PC-9 (cell line): ENCODE measurements at regions not wholly inside any gene's neighbourhood (a gene's known extent, or its start where the extent isn't known, plus 50 kb on each side); places are given as distances from the start of the nearest gene placed in this dataset.

ENCODE experiments used
- BruUV-seq: library from RNA; stranded (reverse); fragments of 400-500 nt; replicated peaks from 2 replicates; lab custom pipeline; 2021; lab: Mats Ljungman, UMichigan
- CTCF ChIA-PET: fragments of 300-600 bp; sonication (Branson Sonifier 250); formaldehyde crosslinking; loops from one replicate; lab custom pipeline; 2022; ENCODE audit warnings: antibody characterized with exemption; lab: Charles Lee
- POLR2A ChIA-PET: fragments of 300-600 bp; sonication (Branson Sonifier 250); formaldehyde crosslinking; loops from one replicate; lab custom pipeline; 2022; ENCODE audit warnings: antibody characterized with exemption; ENCODE audit not compliant: unreplicated experiment; lab: Charles Lee
- DNase-seq, 2 experiments: peaks; one replicate each; pipeline versions ENCODE4 v3.0.0 to v3.0.0-alpha.2; 2015 to 2022; ENCODE audit warnings: mixed read lengths in 1 of 2
- H2AFZ ChIP-seq: fragments of 200-600 bp; sonication (generic); 2 replicates; pipeline ENCODE4 v1.8.1; 2017; ENCODE audit warnings: antibody characterized with exemption
- H3F3A ChIP-seq: fragments of 200-600 bp; sonication (generic); 2 replicates; pipeline ENCODE4 v1.8.1; 2017; ENCODE audit warnings: antibody characterized with exemption, mild to moderate bottlenecking, low read depth; ENCODE audit not compliant: insufficient read depth
- H3K27ac ChIP-seq: fragments of 200-600 bp; sonication (generic); 2 replicates; pipeline ENCODE4 v1.6.1; 2016; ENCODE audit warnings: mixed run types
- H3K27me3 ChIP-seq: fragments of 200-600 bp; sonication (generic); 2 replicates; pipeline ENCODE4 v1.6.1; 2016; ENCODE audit warnings: low read depth, mixed run types; ENCODE audit not compliant: insufficient read depth
- H3K36me3 ChIP-seq: fragments of 200-600 bp; sonication (generic); 2 replicates; pipeline ENCODE4 v1.6.1; 2016; ENCODE audit warnings: low read depth, mixed run types
- H3K4me1 ChIP-seq: fragments of 200-600 bp; sonication (generic); replicated peaks from 2 replicates; pipeline ENCODE4 v1.6.1; 2016; ENCODE audit warnings: mixed run types; ENCODE audit not compliant: insufficient read depth
- H3K4me2 ChIP-seq: fragments of 200-600 bp; sonication (generic); 2 replicates; pipeline ENCODE4 v1.6.1; 2017; ENCODE audit warnings: mixed run types
- H3K4me3 ChIP-seq: fragments of 200-600 bp; sonication (generic); 2 replicates; pipeline ENCODE4 v1.6.1; 2016; ENCODE audit warnings: mixed run types
- H3K79me2 ChIP-seq: fragments of 200-600 bp; sonication (generic); 2 replicates; pipeline ENCODE4 v1.6.1; 2017; ENCODE audit warnings: low read depth, mixed run types
- H3K9me2 ChIP-seq: fragments of 200-600 bp; sonication (generic); 2 replicates; pipeline ENCODE4 v1.8.1; 2017; ENCODE audit warnings: mild to moderate bottlenecking; ENCODE audit not compliant: insufficient read depth
- H3K9me3 ChIP-seq: fragments of 200-600 bp; sonication (generic); 2 replicates; pipeline ENCODE4 v1.8.1; 2016; ENCODE audit warnings: low read depth; ENCODE audit not compliant: insufficient read depth
- H4K20me1 ChIP-seq: fragments of 200-600 bp; sonication (generic); 2 replicates; pipeline ENCODE4 v1.8.1; 2017; ENCODE audit not compliant: insufficient read depth
- EZH2 ChIP-seq: fragments of 200-600 bp; sonication (generic); IDR thresholded peaks from 2 replicates; pipeline ENCODE4 v1.8.0; 2017; ENCODE audit warnings: antibody characterized with exemption, low read depth
- intact Hi-C: fragments of 100-400 bp; cut with micrococcal nuclease; formaldehyde crosslinking; loops from one replicate; pipeline ENCODE4 v1.10.0; 2022; ENCODE audit not compliant: unreplicated experiment
- TF ChIP-seq, protein P1 (sequence below): fragments of 200-600 bp; sonication (generic); conservative IDR thresholded peaks from 2 replicates; pipeline ENCODE4 v1.6.1; 2017; ENCODE audit warnings: mixed run types, antibody characterized with exemption, mild to moderate bottlenecking, moderate library complexity

DNA sequence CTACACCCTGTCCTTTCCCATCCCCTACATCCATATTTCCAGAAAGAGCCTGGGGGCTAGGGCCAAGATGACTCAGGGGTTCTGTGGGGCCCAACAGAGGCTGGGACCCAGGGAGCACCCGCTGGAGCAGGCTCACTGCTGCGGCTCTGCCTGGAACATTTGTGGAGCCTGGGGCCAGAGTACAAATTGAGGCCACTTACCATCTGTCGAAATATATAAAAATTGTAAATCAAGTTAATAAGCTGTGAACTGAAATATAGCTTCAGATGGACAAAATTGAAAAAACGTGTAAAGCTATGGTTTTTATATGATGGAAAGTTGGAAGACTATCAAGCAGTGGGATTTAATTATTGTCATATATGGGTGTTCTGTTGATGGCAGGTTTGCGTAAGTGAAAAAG lies 82.9 kb upstream of the ATXN1 start:
- no TSS peak for BruUV-seq
- intact Hi-C loops, result no loop called here

DNA sequence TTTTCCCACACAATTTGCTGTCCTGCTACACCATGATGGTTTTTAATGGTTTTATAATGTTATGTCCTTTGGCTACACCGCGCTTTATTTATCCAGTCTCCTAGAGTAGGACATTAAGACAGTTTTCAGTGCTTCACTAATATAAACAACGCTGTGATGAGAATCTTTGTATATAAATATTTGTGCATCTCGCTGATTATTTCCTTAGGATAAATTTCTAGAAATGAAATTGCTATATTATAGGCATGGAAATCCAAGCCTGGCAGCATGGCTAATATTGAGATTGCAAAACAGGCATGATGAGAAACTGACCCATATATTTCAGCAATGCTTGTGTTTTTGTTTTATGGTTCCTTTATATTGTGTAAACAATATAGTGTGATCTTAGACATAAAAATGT lies 81.4 kb upstream of the ATXN1 start:
- peaks cover 6% of the 10 kb centered on the region for H3K4me1 ChIP-seq
- DNase-seq, result no peak
- H3K9me2 ChIP-seq, result no peaks in the 10 kb centered on the region
- no peaks in the 10 kb centered on the region for H3K27me3 ChIP-seq
- BruUV-seq, result no TSS peak
- intact Hi-C loops, result no loop called here
- POLR2A ChIA-PET, result no interaction called here
- no peaks in the 10 kb centered on the region for H3K79me2 ChIP-seq
- no peak overlapping the region for H3K4me3 ChIP-seq
- TF ChIP-seq, protein P1, sequence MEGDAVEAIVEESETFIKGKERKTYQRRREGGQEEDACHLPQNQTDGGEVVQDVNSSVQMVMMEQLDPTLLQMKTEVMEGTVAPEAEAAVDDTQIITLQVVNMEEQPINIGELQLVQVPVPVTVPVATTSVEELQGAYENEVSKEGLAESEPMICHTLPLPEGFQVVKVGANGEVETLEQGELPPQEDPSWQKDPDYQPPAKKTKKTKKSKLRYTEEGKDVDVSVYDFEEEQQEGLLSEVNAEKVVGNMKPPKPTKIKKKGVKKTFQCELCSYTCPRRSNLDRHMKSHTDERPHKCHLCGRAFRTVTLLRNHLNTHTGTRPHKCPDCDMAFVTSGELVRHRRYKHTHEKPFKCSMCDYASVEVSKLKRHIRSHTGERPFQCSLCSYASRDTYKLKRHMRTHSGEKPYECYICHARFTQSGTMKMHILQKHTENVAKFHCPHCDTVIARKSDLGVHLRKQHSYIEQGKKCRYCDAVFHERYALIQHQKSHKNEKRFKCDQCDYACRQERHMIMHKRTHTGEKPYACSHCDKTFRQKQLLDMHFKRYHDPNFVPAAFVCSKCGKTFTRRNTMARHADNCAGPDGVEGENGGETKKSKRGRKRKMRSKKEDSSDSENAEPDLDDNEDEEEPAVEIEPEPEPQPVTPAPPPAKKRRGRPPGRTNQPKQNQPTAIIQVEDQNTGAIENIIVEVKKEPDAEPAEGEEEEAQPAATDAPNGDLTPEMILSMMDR, result no peak
- no peak for TF ChIP-seq EZH2
- no peak overlapping the region for H3K4me2 ChIP-seq
- CTCF ChIA-PET, result no interaction called here
- no peak overlapping the region for H2AFZ ChIP-seq
- H3K27ac ChIP-seq, result no peak overlapping the region
- no peaks in the 10 kb centered on the region for H4K20me1 ChIP-seq
- peaks cover 5% of the 10 kb centered on the region; the same call in 1 of the 2 replicates for H3K9me3 ChIP-seq
- no peaks in the 10 kb centered on the region for H3K36me3 ChIP-seq
- no peaks in the 10 kb centered on the region for H3F3A ChIP-seq

More for the DNA sequence above, 82.9 kb upstream of the ATXN1 start:
- Histone ChIP-seq H3K36me3 (no peaks in the 10 kb centered on the region), H3K27ac (no peak overlapping the region), H3K4me1 (peaks cover 21% of the 10 kb centered on the region), H3K79me2 (no peaks in the 10 kb centered on the region), H3F3A (peaks cover 14% of the 10 kb centered on the region), H3K4me2 (no peak overlapping the region), H3K27me3 (no peaks in the 10 kb centered on the region), H2AFZ (no peak overlapping the region), H3K9me3 (peaks cover 5% of the 10 kb centered on the region; the same call in 1 of the 2 replicates), H3K4me3 (no peak overlapping the region), H3K9me2 (no peaks in the 10 kb centered on the region), H4K20me1 (no peaks in the 10 kb centered on the region)
- CTCF ChIA-PET, result no interaction called here
- no peak for DNase-seq
- no peak for TF ChIP-seq EZH2
- TF ChIP-seq, protein P1, result no peak
- POLR2A ChIA-PET, result no interaction called here

DNA sequence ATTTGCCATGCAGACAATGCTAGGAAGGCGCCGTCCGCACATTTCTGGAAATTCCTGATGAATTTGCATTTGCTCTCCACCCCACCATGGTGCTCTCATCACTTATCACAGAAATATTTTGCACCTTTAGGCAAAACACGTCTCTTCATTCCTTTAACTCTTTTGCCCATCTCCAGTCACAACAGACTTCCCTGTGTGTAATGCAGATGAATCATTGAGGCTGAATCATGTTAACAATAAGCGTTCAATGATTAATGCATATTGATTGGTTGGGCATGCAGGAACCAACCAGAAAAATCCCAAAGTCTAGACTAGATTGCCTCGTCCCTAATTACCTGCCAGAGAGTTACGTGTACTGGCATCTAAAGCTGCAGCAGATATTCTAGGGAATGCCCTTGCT lies 80.0 kb upstream of the ATXN1 start:
- BruUV-seq, result no TSS peak
- H3K4me1 ChIP-seq, result no peaks in the 10 kb centered on the region
- no peaks in the 10 kb centered on the region for H3K36me3 ChIP-seq
- DNase-seq, result no peak
- no peaks in the 10 kb centered on the region for H3K27me3 ChIP-seq
- no peaks in the 10 kb centered on the region for H3K79me2 ChIP-seq
- no peak overlapping the region for H3K4me2 ChIP-seq
- no peaks in the 10 kb centered on the region for H3F3A ChIP-seq
- H3K9me3 ChIP-seq, result peaks cover 5% of the 10 kb centered on the region; the same call in 1 of the 2 replicates
- intact Hi-C loops, result no loop called here
- H3K4me3 ChIP-seq, result no peak overlapping the region
- H3K27ac ChIP-seq, result no peak overlapping the region
- no peak for TF ChIP-seq EZH2
- TF ChIP-seq, protein P1, result no peak
- H4K20me1 ChIP-seq, result no peaks in the 10 kb centered on the region
- CTCF ChIA-PET, result no interaction called here
- no peak overlapping the region for H2AFZ ChIP-seq
- no peaks in the 10 kb centered on the region for H3K9me2 ChIP-seq
- POLR2A ChIA-PET, result no interaction called here
